GM10266 (cell line): ENCODE measurements at regions not wholly inside any gene's neighbourhood (a gene's known extent, or its start where the extent isn't known, plus 50 kb on each side); places are given as distances from the start of the nearest gene placed in this dataset.

ENCODE experiments used
- DNase-seq: peaks from one replicate; pipeline ENCODE4 v3.0.0; 2012; ENCODE audit errors: extremely low spot score
- CTCF ChIP-seq: IDR thresholded peaks from 2 replicates; pipeline ENCODE4 v1.5.1; 2012; ENCODE audit warnings: mild to moderate bottlenecking, low read depth; ENCODE audit not compliant: control insufficient read depth, insufficient read depth; ENCODE audit errors: missing control alignments

DNA sequence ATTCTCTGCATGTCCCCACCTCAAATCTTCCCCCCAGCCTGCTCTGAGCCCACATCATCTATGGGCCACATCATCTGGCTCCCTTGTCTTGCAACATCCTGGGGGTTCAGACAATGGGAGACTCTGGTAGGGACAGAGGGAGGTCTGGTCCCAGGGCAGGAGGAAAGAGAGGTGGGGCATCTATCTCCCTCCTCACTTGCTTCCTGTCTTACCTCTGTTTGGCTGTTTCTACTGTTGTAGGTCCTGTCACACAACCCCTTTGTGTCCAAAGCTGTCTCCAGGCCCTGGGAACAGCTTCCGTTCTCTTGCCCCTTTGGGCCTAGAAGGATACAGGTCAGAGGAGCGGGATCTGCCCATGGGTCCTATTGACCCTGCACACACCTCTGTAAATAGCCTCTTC is 227.2 kb downstream of the NSG2 start:
- no peak for TF ChIP-seq CTCF
- DNase-seq: no peak

- peak; percentile 42 for DNase-seq
- TF ChIP-seq CTCF: no peak
Observed at GRCh38 chr5:174273325-174273724, 227.8 kb downstream of the NSG2 start.

DNA sequence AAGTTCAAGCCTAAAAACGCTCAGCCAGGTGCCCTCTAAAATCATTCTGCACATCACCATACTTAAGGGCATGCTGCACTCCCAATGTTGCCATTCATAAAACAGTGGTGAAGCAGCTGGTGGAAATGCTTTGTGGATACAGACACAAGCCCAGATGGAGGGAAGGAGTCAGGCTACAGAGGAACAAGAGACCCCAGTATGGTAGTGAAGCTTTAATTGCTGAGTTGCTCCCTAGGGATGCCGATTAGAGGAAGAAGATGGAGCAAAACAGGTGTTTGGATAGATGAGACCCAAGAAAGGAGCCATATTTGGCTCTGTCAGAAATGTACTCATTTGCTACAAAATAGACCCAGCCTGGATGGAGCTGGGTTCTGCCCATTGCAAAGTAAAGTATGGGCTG is 230.5 kb downstream of the NSG2 start:
- TF ChIP-seq CTCF: no peak
- DNase-seq: no peak

GRCh38 chr5:174281089-174281760 is 235.7 kb downstream of the NSG2 start:
- no peak for TF ChIP-seq CTCF

GRCh38 chr5:174281855-174282254 is 236.3 kb downstream of the NSG2 start:
- no peak for DNase-seq
- no peak for TF ChIP-seq CTCF

More at GRCh38 chr5:174281089-174281760, 235.7 kb downstream of the NSG2 start:
- no peak for DNase-seq

- DNase-seq: no peak
Observed at GRCh38 chr5:174282391-174282790, 236.9 kb downstream of the NSG2 start.

More at GRCh38 chr5:174282391-174282790, 236.9 kb downstream of the NSG2 start:
- TF ChIP-seq CTCF: no peak
